CD14-positive monocyte (primary cell): ENCODE measurements at regions not wholly inside any gene's neighbourhood (a gene's known extent, or its start where the extent isn't known, plus 50 kb on each side); places are given as distances from the start of the nearest gene placed in this dataset.
A peak's percentile ranks its signal among the peaks of the same experiment; 100 is the strongest.

Source experiments
- DNase-seq, 3 donors: peaks; one replicate each; pipeline ENCODE4 v3.0.0-alpha.2; 2011 to 2022
- H2AFZ ChIP-seq: 2 replicates; pipeline ENCODE4 v1.6.0; 2012; ENCODE audit warnings: mild to moderate bottlenecking, low read depth, low read length, inconsistent platforms; ENCODE audit not compliant: insufficient read depth, poor library complexity, severe bottlenecking
- H3K27ac ChIP-seq, 2 donors: 1 replicate in 1 of 2; 2 replicates in 1 of 2; pipeline ENCODE4 v1.5.1; 2012 to 2013; ENCODE audit warnings: low read length in 2 of 2, control low read depth in 1 of 2, inconsistent platforms in 1 of 2, low read depth in 1 of 2, mild to moderate bottlenecking in 1 of 2
- H3K27me3 ChIP-seq, 2 donors: one replicate each; pipeline versions ENCODE4 v1.6.0 to v1.6.1; 2011 to 2013; ENCODE audit warnings: low read length in 2 of 2; ENCODE audit not compliant: control insufficient read depth in 2 of 2, insufficient read depth in 2 of 2
- H3K36me3 ChIP-seq, 2 donors: replicated peaks in 1 of 2; 1 replicate in 1 of 2; 2 replicates in 1 of 2; pipeline versions ENCODE4 v1.5.1 to v1.6.1; 2012 to 2013; ENCODE audit warnings: low read length in 2 of 2, control low read depth in 1 of 2, inconsistent platforms in 1 of 2, mild to moderate bottlenecking in 1 of 2; ENCODE audit not compliant: insufficient read depth in 2 of 2, control insufficient read depth in 1 of 2
- H3K4me1 ChIP-seq, 2 donors: 1 replicate in 1 of 2; 2 replicates in 1 of 2; pipeline versions ENCODE4 v1.5.1 to v1.6.1; 2012 to 2013; ENCODE audit warnings: low read length in 2 of 2, control low read depth in 1 of 2, inconsistent platforms in 1 of 2, mild to moderate bottlenecking in 1 of 2, moderate library complexity in 1 of 2; ENCODE audit not compliant: insufficient read depth in 2 of 2, control insufficient read depth in 1 of 2
- H3K4me2 ChIP-seq: replicated peaks from 2 replicates; pipeline ENCODE3; 2012; ENCODE audit warnings: low read length, moderate library complexity, mild to moderate bottlenecking; ENCODE audit not compliant: poor library complexity, severe bottlenecking; ENCODE audit errors: extremely low read depth
- H3K4me3 ChIP-seq, 3 experiments: fragments of 200-600 bp in 1 of 3; sonication (generic) in 1 of 3; replicated peaks in 1 of 3; 1 replicate in 2 of 3; 2 replicates in 1 of 3; pipeline ENCODE4 v1.5.1; 2011 to 2013; ENCODE audit warnings: low read length in 3 of 3, mild to moderate bottlenecking in 3 of 3, control low read depth in 2 of 3, low read depth in 2 of 3, inconsistent platforms in 1 of 3, moderate library complexity in 1 of 3
- H3K79me2 ChIP-seq: 2 replicates; pipeline ENCODE4 v1.6.0; 2012; ENCODE audit warnings: mild to moderate bottlenecking, control low read depth, inconsistent platforms, low read length, moderate library complexity; ENCODE audit not compliant: insufficient read depth
- H3K9ac ChIP-seq: 2 replicates; pipeline ENCODE4 v1.6.0; 2017; ENCODE audit warnings: low read length, mild to moderate bottlenecking; ENCODE audit not compliant: insufficient read depth, poor library complexity, severe bottlenecking
- H3K9me3 ChIP-seq, 2 donors: replicated peaks in 1 of 2; 1 replicate in 1 of 2; 2 replicates in 1 of 2; pipeline versions ENCODE4 v1.5.1 to v1.6.1; 2012 to 2013; ENCODE audit warnings: low read length in 2 of 2, control low read depth in 1 of 2; ENCODE audit not compliant: control insufficient read depth in 1 of 2, insufficient read depth in 1 of 2
- H4K20me1 ChIP-seq: 2 replicates; pipeline ENCODE4 v1.6.0; 2012; ENCODE audit warnings: mild to moderate bottlenecking, low read length, control low read depth, moderate library complexity; ENCODE audit not compliant: insufficient read depth
- H3K27ac Mint-ChIP-seq, 7 donors: one replicate each; pipeline ENCODE4 v1.8.0; 2020; ENCODE audit warnings: mild to moderate bottlenecking in 7 of 7, mixed read lengths in 7 of 7, moderate library complexity in 6 of 7, inconsistent platforms in 2 of 7
- H3K27me3 Mint-ChIP-seq, 3 donors: one replicate each; pipeline ENCODE4 v1.8.0; 2021 to 2022; ENCODE audit warnings: low read depth in 3 of 3, mild to moderate bottlenecking in 3 of 3, mixed read lengths in 3 of 3, moderate library complexity in 3 of 3, inconsistent platforms in 1 of 3
- H3K36me3 Mint-ChIP-seq, 2 donors: one replicate each; pipeline ENCODE4 v1.8.0; 2020; ENCODE audit warnings: mixed read lengths in 2 of 2, inconsistent platforms in 1 of 2, mild to moderate bottlenecking in 1 of 2
- H3K4me1 Mint-ChIP-seq: one replicate; pipeline ENCODE4 v1.8.0; 2020; ENCODE audit warnings: mild to moderate bottlenecking, mixed read lengths
- H3K4me3 Mint-ChIP-seq, 2 donors: one replicate each; pipeline ENCODE4 v1.8.0; 2020; ENCODE audit warnings: mild to moderate bottlenecking in 2 of 2, mixed read lengths in 2 of 2, moderate library complexity in 1 of 2
- H3K9me3 Mint-ChIP-seq, 7 donors: one replicate each; pipeline ENCODE4 v1.8.0; 2020 to 2022; ENCODE audit warnings: mixed read lengths in 7 of 7, mild to moderate bottlenecking in 6 of 7, moderate library complexity in 6 of 7, inconsistent platforms in 2 of 7
- WGBS: methylation state at CpG from one replicate; pipeline ENCODE4 v1.1.5; 2013; ENCODE audit warnings: missing lambda C conversion rate; ENCODE audit not compliant: insufficient coverage; 5-methylcytosine and 5-hydroxymethylcytosine counted together
- intact Hi-C, 2 donors: fragments of 100-400 bp; cut with micrococcal nuclease; formaldehyde crosslinking; loops; one replicate each; pipeline versions ENCODE4 v1.15.0 to v1.15.1; 2023
- TF ChIP-seq, protein P1 (sequence below): fragments of 200-600 bp; IDR thresholded peaks from one replicate; pipeline ENCODE4 v1.8.0; 2022; ENCODE audit warnings: antibody characterized with exemption, mild to moderate bottlenecking

DNA sequence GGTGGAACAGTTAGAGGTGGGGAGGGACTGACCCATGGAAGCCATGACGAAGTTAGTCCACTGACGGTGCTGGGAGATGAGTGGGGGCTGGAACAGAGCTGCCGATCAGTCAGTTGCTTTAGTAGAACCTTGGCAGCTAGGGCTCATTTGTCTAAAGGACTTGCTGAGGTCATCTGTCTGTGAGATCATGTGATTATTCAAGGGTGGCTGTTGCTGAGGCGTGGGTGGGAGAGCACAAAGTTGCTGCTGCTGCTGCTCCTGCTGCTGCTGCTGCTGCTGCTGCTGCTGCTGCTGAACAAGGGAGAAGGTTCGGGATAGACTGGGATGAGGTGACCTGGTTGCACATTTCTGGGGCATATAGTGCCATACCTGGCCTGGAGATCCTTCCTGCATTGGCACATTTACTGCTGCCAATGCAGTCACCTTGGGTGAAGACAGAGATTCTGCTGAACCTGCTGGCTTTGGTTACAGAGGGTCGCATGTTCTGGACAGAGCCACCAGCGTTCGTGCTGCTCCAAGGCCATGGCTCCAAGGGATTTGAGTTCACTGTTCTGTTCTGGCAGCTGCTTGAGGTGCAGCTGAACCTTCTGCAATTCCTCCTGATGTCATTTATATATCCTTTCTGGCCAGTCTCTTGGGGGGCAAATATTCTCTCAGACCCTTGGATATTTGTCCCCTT lies 840.5 kb downstream of the HACE1 start:
- WGBS, result 84% methylated on average over 8 of the region's 8 CpGs
- H3K4me2 ChIP-seq, result no peak overlapping the region
- H3K27ac Mint-ChIP-seq, result peak overlapping the region in 1 of 7 donors; percentile 40
- no peak overlapping the region for H3K4me3 ChIP-seq
- intact Hi-C loops, result no loop called here
- H3K9me3 Mint-ChIP-seq, result peaks cover 0 to 2% (median 0%) of the 10 kb centered on the region in 7 donors
- H3K79me2 ChIP-seq, result no peaks in the 10 kb centered on the region
- DNase-seq, result no peak
- TF ChIP-seq, protein P1, sequence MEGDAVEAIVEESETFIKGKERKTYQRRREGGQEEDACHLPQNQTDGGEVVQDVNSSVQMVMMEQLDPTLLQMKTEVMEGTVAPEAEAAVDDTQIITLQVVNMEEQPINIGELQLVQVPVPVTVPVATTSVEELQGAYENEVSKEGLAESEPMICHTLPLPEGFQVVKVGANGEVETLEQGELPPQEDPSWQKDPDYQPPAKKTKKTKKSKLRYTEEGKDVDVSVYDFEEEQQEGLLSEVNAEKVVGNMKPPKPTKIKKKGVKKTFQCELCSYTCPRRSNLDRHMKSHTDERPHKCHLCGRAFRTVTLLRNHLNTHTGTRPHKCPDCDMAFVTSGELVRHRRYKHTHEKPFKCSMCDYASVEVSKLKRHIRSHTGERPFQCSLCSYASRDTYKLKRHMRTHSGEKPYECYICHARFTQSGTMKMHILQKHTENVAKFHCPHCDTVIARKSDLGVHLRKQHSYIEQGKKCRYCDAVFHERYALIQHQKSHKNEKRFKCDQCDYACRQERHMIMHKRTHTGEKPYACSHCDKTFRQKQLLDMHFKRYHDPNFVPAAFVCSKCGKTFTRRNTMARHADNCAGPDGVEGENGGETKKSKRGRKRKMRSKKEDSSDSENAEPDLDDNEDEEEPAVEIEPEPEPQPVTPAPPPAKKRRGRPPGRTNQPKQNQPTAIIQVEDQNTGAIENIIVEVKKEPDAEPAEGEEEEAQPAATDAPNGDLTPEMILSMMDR, result no peak
- H3K27me3 Mint-ChIP-seq, result peaks cover 0 to 2% (median 0%) of the 10 kb centered on the region in 3 donors
- no peak overlapping the region for H3K27ac ChIP-seq
- no peaks in the 10 kb centered on the region for H3K4me1 ChIP-seq
- H3K27me3 ChIP-seq, result no peaks in the 10 kb centered on the region
- H3K36me3 Mint-ChIP-seq, result no peaks in the 10 kb centered on the region
- H2AFZ ChIP-seq, result no peak overlapping the region
- no peaks in the 10 kb centered on the region for H3K4me1 Mint-ChIP-seq
- no peaks in the 10 kb centered on the region for H3K9me3 ChIP-seq
- H3K9ac ChIP-seq, result no peak overlapping the region
- H3K36me3 ChIP-seq, result no peaks in the 10 kb centered on the region
- no peak overlapping the region for H3K4me3 Mint-ChIP-seq
- no peaks in the 10 kb centered on the region for H4K20me1 ChIP-seq

DNA sequence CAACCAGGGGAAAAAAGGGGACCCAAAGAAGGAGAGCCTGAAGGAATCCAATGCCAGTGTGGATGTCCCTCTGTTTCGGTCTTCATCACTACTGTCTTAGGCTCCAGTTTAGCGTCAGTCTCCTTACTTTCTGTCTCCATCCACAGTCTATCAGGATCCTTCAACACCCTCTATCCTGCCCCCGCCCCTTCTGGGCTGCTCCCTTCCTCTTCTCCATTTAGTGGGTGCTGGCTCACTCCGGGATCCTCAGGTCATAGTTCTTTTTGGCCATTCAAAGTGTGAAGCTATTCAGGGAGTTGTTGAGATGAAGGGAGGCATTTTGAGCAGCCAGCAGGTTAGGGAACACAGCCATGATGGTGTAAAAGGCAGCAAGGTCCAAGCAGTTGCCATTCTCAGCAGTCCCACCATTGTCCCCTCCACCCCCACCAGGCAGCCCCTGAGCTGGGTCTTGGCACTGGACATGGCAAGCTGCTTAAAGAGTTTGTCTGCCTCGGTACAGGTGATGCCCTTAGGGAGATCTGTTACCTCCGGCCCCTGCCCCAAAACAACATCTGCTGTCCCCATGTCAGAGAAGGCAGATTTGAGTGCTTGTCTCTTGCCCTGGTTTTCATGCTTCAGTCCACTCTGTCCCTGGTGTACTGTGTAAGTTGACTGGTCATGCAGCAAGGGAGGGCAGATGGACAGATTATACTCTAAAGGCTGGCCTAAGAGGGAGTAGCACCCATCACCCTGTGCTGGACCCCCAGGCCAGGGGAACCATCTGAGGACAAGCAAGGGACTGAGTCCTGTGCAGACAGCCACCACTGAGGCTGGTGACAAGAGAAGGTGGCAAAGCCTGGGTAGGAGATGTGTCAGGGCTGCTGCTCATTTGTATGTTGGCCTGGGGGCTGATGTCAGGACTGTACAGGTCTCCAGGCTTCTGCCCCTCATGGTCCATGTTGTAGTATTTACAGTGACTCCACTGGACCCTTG lies 842.0 kb downstream of the HACE1 start:
- peaks cover 0 to 2% (median 0%) of the 10 kb centered on the region in 3 donors for H3K27me3 Mint-ChIP-seq

More for the DNA sequence above, 842.0 kb downstream of the HACE1 start:
- Histone ChIP-seq H3K4me2 (no peak overlapping the region), H4K20me1 (no peaks in the 10 kb centered on the region), H3K36me3 (no peaks in the 10 kb centered on the region), H2AFZ (no peak overlapping the region), H3K27me3 (no peaks in the 10 kb centered on the region), H3K9me3 (no peaks in the 10 kb centered on the region), H3K9ac (no peak overlapping the region), H3K79me2 (no peaks in the 10 kb centered on the region), H3K27ac (no peak overlapping the region), H3K4me1 (no peaks in the 10 kb centered on the region), H3K4me3 (no peak overlapping the region)
- intact Hi-C loops, result no loop called here
- H3K36me3 Mint-ChIP-seq, result no peaks in the 10 kb centered on the region
- WGBS, result 72% methylated on average over 2 of the region's 6 CpGs
- H3K4me3 Mint-ChIP-seq, result no peak overlapping the region
- TF ChIP-seq, protein P1, result no peak
- no peaks in the 10 kb centered on the region for H3K4me1 Mint-ChIP-seq
- DNase-seq, result no peak
- H3K9me3 Mint-ChIP-seq, result peaks cover 0 to 2% (median 0%) of the 10 kb centered on the region in 7 donors
- no peak overlapping the region for H3K27ac Mint-ChIP-seq
